ENCODE measurements at regions not wholly inside any gene's neighbourhood (a gene's known extent, or its start where the extent isn't known, plus 50 kb on each side); places are given as distances from the start of the nearest gene placed in this dataset.
"Not testable (repeated sequence)": the region's sequence is repeated elsewhere in the genome, so short reads cannot be mapped to it uniquely, and the experiment has no call there.

- no peak for DNase-seq
These were observed 670.0 kb upstream of the NOVA1 start for GRCh38 chr14:27267876-27268275.

GRCh38 chr14:27270716-27271115, 672.9 kb upstream of the NOVA1 start:
- no peak for DNase-seq

GRCh38 chr14:27278341-27278740, 680.5 kb upstream of the NOVA1 start:
- DNase-seq, result no peak

- DNase-seq, result no peak
These were observed 707.7 kb upstream of the NOVA1 start for GRCh38 chr14:27305441-27305945.

GRCh38 chr14:27312730-27313129, 714.9 kb upstream of the NOVA1 start:
- not testable (repeated sequence) for DNase-seq

DNA sequence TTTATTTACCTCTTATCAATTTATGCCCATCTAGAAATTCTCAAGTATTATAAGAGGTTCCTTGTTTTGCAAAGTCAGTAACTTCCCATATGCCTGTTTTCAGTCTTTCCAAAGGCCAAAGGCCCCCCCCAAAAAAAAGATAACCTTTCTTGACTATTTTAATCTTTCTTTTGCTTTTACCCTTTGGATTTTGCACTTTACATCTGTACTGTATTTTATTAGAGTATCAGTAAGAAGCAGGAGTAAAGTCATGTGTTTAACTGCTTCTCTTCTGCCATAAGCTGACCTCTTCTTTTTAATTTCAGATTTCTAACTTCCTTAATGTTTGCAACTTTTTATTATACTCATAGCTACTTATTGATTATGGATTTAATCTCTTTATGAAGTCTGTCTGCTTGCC, 716.4 kb upstream of the NOVA1 start:
- DNase-seq, result no peak

- DNase-seq, result no peak
These were observed 717.6 kb upstream of the NOVA1 start for GRCh38 chr14:27315477-27315876.

GRCh38 chr14:27315947-27316346, 718.1 kb upstream of the NOVA1 start:
- no peak for DNase-seq

DNA sequence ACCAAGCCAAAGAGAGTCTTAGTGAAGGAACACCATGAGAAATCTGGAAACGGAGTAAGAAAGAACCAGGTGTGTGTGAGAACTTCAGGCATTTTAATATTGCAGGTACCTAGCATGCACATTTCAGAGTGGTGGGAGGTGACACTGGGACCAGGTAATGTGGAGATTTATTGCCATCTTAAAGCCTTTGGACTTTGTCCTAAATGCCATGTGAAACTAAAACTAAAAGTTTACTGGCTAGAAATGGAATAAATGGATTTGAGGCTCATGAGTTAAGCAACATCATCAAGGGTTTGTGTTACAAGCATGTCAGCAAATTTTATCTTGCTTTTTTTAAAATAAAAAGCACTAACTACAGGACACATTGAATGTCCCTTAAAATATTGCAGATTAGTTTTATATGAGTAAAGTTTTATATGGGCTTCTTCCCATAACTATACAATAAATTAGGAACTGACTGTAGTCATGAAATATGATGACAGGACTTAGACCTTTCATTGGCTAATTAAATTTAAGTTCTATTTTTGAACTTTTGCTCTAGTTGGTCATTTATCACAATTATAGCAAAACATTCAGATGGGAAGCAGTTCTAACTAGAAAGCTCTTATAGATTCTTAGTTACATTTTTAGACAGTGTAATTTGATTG, 721.1 kb upstream of the NOVA1 start:
- DNase-seq, result no peak

- no peak for DNase-seq
These were observed 722.4 kb upstream of the NOVA1 start for GRCh38 chr14:27320261-27320660.

GRCh38 chr14:27327095-27327494, 729.3 kb upstream of the NOVA1 start:
- no peak for DNase-seq

DNA sequence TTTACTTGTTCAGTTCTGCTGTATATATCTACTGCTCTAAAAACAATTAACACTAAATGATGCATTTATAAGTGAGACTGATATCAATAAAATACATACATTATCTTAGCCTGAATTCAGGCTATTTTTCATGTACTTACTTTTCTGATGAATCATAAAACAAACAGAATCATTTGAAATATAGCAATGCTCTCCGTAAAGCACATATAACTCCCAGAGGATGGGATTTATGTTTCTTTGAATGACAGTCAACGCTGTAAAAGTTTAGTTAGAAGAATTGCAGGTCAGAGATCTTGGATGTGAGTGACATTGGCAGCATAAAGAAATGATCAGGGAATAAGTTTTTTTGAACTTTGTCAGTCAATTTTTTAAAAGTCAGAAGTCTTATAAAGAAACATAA, 740.2 kb upstream of the NOVA1 start:
- no peak for DNase-seq

- not testable (repeated sequence) for DNase-seq
These were observed 765.2 kb upstream of the NOVA1 start for GRCh38 chr14:27363036-27363435.

DNA sequence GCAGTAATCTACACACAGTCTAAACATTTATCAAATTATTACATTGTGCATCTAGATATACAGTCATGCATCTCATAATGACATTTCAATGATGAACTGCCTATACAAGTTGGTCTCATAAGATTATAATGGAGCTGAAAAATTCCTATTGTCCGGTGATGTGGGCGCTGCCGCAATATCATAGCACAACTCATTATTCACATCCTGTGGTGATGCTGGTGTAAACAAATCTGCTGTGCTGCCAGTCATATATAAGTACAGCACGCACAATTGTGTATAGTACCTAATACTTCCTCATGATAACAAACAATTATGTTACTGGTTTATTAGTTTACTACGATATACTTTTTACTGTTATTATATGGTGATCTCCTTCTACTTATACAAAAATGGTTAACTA, 768.8 kb upstream of the NOVA1 start:
- no peak for DNase-seq

GRCh38 chr14:27367345-27367744, 769.5 kb upstream of the NOVA1 start:
- no peak for DNase-seq

DNA sequence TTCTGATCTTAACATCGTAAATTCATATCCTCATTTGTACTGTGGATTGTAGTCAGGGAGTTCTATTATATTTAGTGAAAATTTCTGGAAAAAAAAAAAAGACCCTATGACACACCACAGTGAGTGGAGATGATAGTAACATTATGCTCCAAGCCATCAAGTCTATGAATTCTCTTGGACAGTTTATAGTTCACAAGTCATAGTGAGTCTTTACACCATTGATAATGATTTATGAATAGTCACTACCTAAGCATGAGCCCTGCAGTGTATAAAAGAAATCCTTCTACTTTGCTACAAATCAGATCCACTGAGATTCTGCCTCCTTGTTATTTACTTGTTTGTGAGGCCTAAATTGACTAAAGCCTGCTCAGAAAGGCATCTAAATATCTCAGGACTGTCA, 772.2 kb upstream of the NOVA1 start:
- DNase-seq, result no peak

DNA sequence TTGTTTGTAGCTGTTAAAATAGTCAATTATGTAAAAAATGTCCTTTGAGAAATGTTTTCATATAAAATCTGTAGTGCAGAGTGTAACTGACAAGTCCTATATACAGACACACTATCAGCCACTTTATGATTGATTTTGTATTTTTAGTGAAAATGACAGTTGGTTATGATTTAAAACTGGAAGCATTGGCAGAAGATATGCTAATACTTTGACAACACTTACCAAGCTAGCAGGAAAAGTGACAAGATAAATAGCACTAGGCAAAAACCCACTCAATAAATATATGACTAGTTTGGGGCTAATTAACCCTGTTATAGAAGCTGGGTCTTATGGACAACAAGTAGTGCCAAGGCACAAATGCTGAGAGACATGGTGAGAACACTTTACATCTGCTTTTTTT, 772.9 kb upstream of the NOVA1 start:
- DNase-seq, result no peak

DNA sequence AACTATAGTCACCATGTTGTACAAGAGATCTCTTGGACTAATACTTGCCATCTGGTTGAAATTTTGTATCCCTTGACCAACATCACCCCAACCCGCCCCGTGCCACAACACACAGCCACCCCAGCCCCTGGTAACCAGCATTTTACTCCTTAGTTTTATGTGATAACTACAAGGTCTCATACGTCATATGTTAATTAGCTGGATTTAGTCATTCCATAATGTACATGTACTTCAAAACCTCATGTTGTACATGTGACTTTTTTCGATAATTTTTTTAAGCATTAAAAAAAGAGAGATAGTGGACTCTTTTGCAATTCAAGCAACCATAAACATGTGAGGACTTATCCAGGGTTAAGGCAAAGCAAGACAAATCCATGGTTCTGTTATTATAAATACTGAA, 773.4 kb upstream of the NOVA1 start:
- no peak for DNase-seq

DNA sequence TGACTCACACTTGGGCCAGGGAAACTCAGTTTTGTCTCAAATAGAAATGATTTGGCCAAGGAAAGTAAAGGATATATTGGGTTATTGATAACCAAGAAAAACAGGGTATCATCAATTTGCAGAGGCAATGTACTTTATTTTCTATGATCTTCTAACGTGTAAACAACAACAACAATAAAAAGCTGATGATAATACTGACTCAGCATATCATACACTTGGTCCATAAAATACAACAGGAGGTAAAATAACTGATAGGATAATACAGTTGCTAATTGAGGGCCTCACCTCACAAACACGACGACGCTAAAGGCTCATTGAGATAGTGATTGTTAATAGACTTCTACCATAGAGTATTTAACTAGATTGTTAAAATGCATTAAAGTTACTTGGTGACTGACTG, 774.0 kb upstream of the NOVA1 start:
- no peak for DNase-seq

GRCh38 chr14:27372771-27373170, 774.9 kb upstream of the NOVA1 start:
- no peak for DNase-seq

- no peak for DNase-seq
These were observed 786.3 kb upstream of the NOVA1 start for GRCh38 chr14:27384124-27384523.

DNA sequence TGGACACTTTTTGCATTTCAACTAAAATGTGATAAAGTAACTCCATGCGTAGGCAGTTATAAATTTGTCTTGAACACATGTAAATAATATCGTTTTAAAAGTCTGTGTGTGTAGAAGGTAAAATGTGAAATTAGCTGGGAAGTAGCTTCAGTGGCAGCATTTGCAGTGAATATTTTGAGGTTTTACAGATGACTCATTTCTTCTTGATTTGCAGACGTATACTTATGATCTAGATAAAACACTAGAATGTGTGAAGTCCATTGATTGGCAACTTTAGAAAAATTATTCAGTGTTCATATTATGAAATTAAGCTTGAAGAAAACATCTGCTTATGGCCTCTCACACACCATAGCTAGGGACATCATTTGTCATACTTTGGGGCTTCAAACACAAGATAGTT, 788.6 kb upstream of the NOVA1 start:
- no peak for DNase-seq

- DNase-seq, result no peak
These were observed 789.6 kb upstream of the NOVA1 start for GRCh38 chr14:27387463-27387862.

- no peak for DNase-seq
These were observed 791.6 kb upstream of the NOVA1 start for GRCh38 chr14:27389402-27389801.

- no peak for DNase-seq
These were observed 792.3 kb upstream of the NOVA1 start for GRCh38 chr14:27390155-27390554.
